GM10248 (cell line): ENCODE measurements at regions not wholly inside any gene's neighbourhood (a gene's known extent, or its start where the extent isn't known, plus 50 kb on each side); places are given as distances from the start of the nearest gene placed in this dataset.

ENCODE experiments used
- CTCF ChIA-PET: fragments of 300-600 bp; sonication (Branson Sonifier 250); formaldehyde crosslinking; extraction: SDS; loops from one replicate; lab custom pipeline; 2021; ENCODE audit warnings: antibody characterized with exemption; lab: Yijun Ruan, JAX
- POLR2A ChIA-PET: fragments of 350-650 bp; sonication (Branson Sonifier 250); formaldehyde crosslinking; extraction: SDS; loops from one replicate; lab custom pipeline; 2020; ENCODE audit warnings: antibody characterized with exemption; lab: Yijun Ruan, JAX
- DNase-seq: peaks from one replicate; pipeline ENCODE4 v3.0.0; 2012; ENCODE audit errors: extremely low spot score
- CTCF ChIP-seq: IDR thresholded peaks from 2 replicates; pipeline ENCODE4 v1.5.1; 2012; ENCODE audit warnings: mild to moderate bottlenecking, low read depth; ENCODE audit errors: extremely low read depth, missing control alignments, control extremely low read depth

DNA sequence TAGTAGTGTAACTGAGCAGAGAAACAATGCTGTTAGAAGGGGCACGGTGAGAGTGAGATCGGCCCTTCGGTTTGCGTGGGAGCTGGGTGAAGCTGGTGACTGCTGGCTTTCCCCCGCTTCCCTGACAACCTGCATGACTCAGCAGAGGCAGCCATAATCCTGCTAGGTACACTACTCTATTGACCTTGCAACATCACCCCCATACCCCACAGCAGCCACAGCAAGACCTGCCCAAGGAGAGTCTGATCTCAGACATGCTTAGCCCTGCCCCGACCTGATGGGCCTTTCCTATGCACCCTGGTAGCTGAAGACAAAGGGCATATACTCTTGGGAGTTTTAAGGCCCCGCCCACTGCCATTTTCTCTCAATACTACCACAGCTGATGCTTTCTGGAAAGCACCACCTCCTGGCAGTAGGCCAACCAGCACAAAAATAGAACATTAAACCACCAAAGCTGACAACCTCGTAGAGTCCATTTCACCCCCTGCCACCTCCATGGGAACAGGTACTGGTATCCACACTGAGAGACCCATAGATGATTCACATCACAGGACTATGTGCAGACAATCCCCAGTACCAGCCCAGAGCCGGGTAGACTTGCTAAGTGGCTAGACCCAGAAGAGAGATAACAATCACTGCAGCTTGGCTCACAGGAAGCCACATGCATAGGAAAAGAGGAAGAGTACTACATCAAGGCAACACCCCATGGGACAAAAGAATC is 75.9 kb upstream of the RGS6 start:
- ChIA-PET CTCF (interaction anchor here (0.7 to 3.1 kb wide), 13 partner anchors 15 to 753 kb away, joined by 3 to 33 read pairs (median 5); no protein-coding TSS in a partner anchor), POLR2A (no interaction called here)
- DNase-seq: no peak
- no peak for TF ChIP-seq CTCF

GRCh38 chr14:71863049-71863448 is 69.2 kb upstream of the RGS6 start:
- DNase-seq: no peak

GRCh38 chr14:71863766-71864165 is 68.5 kb upstream of the RGS6 start:
- no peak for DNase-seq
- TF ChIP-seq CTCF: no peak
- POLR2A ChIA-PET: no interaction called here
- CTCF ChIA-PET: no interaction called here

More at GRCh38 chr14:71863049-71863448, 69.2 kb upstream of the RGS6 start:
- no peak for TF ChIP-seq CTCF
- ChIA-PET CTCF (no interaction called here), POLR2A (no interaction called here)
